ENCODE measurements at regions not wholly inside any gene's neighbourhood (a gene's known extent, or its start where the extent isn't known, plus 50 kb on each side); places are given as distances from the start of the nearest gene placed in this dataset.
A peak's percentile ranks its signal among the peaks of the same experiment; 100 is the strongest.
"Not testable (repeated sequence)": the region's sequence is repeated elsewhere in the genome, so short reads cannot be mapped to it uniquely, and the experiment has no call there.

DNA sequence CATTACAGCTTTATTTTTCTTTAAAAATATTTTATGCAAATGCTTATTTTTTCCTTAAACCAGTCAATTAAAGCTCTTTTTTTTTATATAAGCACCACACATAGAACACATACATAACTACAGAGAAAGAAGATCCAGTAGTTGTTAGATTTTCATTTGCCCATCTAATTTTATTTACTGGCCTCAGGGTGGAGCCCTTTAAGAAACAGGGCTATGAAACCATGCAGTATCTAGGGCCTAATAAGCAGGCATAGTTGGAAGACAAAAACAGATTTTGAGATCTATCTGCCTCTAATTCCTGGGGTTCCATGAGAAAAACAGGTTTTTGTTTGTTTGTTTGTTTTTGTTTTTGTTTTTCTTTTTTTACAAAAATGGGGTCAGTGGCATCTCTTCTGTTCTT, 120.6 kb downstream of the BCHE start:
- DNase-seq = no peak

DNA sequence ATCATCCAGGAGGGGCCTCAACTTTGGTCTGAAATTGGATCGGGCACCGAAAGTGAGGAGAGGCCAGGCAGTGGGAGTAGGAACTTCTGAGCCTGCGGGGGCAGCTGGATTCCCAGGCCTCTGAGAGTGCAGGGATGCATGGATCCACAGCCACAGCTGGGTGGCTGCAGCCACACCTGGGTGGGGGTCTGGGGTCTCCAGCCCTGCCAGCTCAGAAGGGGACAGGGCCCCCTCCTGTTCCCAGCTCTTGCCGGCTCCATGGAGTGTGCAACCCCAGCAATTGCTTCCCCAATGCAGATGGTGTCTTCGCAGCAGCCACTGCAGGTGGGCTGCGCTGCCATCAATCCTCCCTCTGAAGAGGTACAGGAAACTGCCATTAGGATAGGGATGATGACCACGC, 123.7 kb downstream of the BCHE start:
- no peak for DNase-seq

DNA sequence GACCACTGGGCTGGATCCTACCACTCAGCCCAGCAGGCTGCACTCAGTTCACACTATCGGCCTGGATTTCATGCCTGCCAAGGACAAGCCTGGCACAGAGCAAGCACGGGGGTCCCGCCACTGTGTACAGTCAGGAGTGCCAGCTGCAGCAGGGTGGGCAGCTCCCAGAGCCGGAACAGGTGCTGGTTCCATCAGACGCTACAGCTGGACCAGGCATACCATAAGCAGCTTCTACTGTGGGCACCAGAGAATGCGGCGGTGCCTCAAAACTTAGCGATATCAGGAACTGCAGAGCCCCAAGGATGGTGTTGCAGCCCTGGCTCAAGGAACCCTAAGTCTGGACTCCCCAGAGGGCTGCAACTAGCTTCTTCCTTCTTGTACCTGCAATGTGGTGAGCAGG, 124.8 kb downstream of the BCHE start:
- no peak for DNase-seq

DNA sequence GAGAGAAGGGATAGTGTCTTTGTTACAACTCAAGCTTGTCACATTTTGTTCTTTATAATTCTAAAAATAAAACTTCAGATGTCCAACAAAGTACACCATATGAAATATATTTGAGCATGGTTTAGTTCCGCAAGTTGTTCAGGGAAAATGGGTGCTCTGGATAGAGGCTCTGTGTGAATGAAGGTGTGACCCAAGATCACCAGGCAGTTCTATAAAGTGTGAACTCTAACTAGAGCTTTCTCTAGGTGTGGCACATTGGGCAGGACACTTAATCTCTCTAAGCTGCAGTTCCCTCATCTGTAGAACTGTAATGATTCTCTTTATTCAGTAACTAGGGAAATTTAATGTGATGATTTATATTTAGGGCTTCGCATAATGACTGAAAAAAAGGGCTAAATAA, 139.3 kb downstream of the BCHE start:
- DNase-seq = no peak

DNA sequence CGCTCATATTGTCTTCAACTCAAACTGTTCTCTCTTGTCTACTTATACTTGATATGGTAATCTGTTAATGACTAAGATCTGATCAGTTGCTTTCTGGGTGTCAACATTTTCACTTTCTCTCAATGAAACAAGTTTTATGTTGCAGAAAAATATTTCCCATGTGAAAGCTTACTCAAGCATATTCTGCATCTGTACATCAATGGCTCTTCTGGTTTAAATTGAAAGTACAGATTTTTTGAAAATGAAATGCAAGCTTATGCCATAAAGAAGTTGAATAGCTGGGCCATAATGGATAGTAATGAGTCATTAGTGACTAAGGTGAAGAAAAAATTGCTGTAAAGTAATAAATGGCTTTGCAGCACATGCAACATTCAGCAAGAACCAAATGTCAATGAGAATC, 140.7 kb downstream of the BCHE start:
- DNase-seq = no peak

DNA sequence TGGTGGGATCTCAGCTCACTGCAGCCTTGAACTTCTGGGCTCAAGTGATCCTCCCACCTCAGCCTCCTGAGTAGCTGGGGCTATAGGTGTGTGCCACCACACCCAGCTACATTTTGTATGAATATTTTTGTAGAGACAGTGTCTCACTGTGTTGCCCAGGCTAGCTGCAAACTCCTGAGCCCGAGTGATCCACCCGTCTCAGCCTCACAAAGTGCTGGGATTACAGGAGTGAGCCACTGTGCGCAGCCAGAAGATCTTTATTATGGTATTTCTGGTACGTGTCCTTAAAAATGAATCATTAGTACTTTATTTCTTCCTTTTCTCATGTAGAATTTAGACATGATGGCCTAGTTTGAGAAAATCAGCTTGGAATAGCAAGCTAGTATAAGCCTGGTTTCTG, 153.3 kb downstream of the BCHE start:
- peak; percentile 24 for DNase-seq

DNA sequence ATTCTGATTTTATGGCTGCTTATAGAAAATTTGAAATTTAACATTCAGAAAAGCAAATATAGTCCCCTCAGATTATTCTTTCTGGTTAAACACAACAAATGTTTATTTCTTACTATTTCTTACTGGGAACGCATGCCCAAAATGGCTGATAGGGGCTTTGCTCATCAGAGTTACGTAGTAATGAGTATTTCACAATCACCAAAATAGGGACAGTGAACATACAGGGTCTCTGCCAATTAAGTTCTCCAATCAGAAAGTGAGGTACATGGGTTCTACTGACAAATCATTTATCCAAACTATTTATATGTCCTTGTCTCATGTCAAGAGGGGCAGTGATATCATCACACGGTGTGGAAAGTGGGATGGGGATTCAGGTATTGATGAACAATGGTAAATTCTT, 154.5 kb downstream of the BCHE start:
- no peak for DNase-seq

DNA sequence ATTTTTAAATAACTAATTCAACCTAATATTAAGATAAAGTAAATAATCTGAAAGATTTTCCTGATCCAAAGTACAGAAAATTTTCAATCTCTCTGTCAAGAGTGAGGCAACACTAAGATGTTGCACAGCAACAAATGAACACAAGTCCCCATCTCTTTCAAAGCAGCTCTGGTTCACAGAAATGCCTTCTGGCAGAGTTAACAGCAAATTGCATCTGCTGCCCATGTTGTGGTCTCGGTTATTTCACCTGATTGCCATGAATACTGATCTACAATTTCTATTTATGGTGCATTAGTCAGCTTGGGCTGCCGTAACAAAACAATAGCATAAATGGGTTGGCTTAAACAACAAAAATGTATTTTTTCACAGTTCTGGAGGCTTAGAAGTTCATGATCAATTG, 167.3 kb downstream of the BCHE start:
- DNase-seq = peak; percentile 12

DNA sequence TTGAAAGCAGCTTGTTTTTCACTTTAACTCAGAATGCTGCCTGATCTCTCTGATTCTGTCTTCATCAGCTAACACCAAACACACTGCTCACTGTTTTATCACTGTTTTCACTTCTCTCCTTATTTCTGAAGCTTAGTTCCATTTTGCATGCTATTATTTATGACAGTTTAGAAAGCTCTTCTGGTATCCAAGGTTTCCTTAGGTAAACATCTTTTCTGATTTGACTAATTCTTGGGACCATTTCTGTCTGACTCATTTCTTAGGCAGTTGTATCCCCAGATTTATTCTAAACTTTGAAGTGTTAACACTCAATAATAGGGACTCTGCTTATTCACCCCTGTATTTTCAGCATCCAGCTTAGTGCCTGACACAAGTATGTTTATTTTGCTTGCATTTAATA, 167.7 kb downstream of the BCHE start:
- peak; percentile 46 for DNase-seq

DNA sequence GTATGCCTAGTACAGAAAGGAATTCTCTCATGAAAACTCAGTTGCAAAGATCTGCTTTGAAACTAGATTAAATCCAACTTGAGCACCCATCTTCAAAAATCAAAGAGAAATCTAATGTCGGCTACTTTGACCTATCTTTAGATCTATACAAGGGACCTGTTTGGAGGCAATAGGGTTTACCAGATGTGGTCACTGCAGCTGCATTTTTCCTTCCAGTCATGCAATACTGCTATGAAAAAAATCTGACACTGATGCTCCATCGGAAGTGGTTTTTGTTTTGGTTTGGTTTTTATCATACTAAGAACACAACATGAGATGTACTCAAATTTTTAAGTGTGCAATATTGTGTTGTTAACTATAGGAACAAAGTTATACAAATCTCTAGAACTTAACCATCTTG, 169.5 kb downstream of the BCHE start:
- no peak for DNase-seq

DNA sequence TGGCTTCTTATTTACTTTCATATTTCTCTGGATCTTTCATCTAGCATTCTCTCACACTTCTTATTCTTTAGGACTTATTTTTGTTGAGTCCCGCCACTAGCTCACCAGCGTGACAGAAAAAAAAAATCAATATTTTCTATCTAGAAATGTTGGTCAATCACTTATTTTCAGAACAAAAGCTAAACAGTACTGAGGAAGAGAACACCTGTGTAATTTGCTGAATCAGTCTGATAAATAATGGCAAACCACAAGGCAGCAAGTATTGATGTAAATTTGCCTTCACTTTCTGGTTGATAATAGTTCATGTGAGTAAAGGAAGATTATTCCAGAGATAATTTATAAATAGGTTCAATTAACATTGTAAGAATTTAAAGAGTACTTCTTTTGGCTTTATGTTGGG, 179.2 kb downstream of the BCHE start:
- no peak for DNase-seq

DNA sequence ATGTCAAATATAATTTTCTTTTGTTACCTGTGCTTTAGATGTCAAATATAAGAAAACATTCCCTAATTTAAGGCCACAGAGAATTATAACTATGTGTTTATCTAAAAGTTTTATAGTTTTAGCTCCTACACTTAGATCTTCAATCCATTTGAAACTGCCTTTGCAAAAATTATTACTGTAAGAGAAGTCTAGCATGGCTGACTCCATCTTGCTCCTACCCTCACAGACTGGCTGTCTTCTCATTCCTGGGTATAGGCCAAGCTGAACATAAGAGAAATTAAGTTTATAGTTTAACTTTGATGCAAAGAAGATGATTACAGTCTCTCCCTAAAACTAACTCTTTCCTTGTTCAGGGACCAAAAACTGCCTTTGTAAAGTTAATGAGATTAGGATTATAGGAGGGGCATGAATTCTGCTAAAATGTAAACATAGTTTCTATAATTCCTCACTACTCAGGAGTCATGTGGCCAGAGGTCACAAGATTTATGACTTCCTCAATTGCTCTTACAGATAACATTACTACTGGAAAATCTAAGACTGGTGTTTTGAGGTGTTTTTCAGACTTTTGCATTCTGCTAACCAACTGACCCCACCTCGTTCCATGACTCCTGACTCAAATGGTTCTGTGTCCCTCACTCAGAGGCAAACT, 184.0 kb downstream of the BCHE start:
- DNase-seq = no peak

DNA sequence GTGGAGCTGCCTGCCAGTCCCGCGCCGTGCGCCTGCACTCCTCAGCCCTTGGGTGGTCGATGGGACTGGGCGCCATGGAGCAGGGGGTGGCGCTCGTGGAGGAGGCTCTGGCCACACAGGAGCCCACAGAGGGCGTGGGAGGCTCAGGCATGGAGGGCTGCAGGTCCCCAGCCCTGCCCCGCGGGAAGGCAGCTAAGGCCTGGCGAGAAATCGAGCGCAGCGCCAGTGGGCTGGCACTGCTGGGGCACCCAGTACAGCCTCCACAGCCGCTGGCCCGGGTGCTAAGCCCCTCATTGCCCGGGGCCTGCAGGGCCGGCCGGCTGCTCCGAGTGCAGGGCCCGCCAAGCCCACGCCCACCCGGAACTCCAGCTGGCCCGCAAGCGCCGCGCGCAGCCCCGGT, 187.9 kb downstream of the BCHE start:
- DNase-seq = not testable (repeated sequence)

DNA sequence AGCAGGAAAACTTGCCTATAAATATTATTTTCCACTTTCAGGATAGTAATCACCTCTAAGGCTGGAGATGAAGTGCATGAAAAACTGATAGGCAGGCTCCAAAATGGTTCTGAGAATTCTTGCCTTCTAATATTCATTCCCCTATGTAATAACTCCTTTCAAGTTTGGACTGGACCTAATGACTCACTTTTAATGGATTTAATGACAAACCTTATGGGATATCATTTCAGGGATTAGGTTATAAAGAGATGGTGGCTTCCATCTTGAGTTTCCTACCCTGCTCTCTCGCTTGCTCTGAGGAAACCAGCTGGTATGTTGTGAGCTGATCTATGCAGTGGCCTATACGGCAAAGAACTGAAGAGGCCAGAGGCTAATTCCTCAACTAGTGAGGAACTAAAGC, 192.0 kb downstream of the BCHE start:
- DNase-seq = no peak

DNA sequence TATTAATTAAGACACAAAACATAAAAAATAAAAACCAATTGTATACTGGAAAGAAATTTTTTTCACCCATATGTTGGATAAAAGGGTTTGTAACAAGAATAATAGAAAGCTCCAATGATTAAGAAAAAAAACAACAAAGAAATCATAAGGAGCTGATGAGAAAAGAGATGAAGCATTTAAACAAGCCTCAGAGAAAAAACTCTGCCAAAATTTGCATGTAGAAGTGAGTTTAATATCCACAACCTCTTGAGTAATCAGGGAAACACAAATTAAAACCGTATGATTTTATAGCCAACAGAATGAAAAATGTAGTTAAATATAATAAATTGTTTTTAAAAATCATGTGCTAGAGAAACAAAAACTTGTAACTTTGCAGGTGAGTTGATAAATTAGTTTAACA, 192.9 kb downstream of the BCHE start:
- DNase-seq = no peak

DNA sequence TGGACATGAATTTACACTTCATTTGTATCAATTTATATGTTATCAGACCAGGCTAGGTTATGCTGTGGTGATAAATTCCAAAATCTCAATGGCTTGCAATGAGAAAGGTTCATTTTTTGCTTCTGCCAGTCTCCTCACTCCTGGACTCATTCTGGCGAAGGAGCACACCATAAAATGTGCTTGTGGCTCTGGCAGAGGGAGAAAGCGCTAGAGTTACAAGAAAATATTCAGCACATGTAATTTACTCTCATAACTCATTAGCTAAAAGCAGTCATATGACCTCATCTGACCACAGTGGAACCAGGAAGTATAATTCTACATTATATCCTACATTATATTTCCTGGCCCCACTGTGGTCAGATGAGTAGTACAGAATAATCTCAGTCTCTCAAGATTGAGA, 193.8 kb downstream of the BCHE start:
- peak; percentile 75 for DNase-seq

DNA sequence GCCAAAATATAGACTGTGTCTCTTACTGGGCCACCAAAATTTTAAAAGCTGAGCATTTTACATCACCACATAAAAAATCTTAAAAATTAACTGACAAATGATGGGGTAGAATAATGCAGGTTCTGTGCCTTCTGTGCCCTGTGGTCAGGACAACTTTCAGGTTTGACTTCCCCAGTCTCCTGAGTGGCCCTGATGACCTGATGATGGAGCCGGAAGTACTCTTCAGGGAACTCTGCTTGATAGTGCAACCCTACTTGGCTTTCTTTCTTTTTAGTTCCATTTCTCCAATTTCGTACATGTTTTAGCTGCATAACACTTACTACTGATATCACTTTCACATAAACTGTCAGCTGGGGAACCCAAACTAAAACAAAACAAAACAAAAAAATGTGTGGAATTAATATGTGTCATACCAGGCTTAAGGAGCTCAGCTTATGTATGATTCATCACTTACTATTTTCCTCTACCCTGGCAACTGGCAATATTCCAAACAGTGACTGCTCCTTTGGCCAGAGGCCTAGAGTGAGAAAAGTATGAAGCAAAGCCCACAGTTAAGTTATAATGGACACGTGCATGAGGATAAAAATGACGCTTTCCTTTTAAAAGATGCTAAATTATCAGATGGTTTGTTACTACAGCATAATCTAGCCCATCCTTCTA, 194.3 kb downstream of the BCHE start:
- DNase-seq = peak; percentile 97

DNA sequence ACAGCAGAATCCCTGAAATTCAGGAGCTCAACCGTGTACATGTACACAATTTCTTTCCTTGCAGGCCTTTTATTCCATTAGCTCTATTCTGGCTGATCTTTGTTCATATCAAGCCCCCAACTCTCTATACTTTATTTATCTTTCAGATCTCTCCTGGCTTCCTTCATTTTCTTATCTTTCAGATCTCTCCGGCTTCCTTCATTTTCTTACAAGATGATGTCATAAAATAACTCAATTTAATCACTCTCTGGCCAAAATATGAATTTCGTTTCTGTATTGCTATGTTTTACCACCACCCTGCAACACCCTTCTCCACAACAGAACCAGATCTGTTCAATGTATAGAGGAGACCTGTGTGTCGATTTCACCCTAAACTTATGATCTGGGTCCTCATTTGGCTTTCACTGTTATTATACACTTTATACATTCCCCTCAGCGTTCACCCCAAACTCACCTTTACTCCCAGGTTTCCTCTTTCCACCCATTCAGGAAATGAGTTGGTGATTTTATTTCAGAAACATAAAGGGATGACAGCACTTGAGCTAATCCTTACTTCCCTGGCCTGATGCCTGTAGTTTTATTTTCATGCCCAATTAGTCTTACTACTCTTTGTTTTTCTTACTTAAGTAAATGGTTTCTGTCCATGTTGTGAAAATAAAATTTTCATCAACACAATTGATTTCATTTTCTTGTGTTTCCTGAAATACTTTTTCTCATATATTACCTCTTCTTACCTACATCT, 195.5 kb downstream of the BCHE start:
- DNase-seq = no peak

DNA sequence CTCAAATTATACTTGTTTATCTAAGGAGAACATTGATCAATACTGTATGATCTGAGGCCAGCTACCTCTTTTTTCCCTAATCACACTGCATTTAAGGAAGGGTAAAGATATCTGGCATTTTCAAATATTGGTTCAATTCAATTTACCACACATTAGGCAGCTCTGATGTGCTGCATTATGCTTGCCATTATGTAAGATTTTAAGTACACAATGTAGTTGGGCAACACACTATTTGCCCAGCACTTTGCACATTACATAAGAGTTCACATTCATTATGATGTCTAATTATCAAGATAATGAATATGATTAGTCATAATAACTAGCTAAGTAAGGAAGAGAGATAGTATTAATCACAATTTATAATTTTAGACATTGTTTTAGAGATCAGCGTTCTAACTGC, 196.3 kb downstream of the BCHE start:
- DNase-seq = no peak

DNA sequence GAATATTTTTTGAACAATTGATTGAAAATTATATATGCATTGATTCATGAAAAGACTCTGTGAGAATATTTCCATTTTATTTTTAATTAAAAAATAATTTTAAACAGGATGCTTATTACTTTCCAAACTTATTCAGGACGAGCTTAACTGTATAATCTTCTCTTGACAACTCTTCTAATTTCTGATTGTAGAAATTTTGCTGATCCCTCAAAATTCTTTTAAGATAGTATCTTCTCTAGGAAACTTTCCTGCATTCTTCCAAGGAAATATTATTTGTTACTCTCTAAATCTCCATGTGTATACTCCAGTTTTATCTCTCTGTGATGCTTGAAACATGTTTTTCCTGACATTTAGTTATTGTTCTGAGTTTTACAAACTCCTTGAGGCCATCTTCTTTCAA, 197.2 kb downstream of the BCHE start:
- DNase-seq = no peak

DNA sequence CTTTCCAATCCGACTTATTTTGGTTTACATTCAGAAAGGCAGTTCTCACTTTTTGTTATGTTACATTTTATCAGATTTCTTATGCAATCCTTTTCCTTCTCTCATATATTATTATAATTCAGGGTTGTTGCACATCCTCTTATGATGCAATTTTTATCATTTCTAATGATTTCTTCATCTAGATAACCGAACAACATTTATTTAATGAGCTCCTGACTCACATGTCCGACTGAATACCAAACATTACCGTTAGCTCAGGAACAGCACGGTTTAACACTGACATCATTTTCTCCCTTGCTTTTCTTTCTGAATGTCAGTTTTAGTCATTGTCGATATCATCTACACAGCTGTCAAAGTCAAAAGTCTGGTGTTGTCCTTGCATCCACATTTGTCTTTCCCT, 199.2 kb downstream of the BCHE start:
- DNase-seq = peak; percentile 59

DNA sequence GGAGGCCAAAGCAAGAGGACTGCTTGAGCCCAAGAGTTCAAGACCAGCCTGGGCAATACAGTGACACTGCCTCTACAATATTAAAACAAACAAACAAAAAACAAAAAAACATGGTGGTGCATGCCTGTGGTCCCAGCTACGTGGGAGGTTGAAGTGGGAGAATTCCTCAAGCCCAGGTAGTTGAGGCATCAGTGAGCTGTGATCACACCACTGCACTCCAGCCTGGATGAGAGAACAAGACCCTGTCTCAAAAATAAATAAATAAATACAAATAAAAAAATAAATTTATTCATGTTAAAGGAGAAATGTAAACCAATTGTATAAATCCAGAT, 200.6 kb downstream of the BCHE start:
- no peak for DNase-seq

DNA sequence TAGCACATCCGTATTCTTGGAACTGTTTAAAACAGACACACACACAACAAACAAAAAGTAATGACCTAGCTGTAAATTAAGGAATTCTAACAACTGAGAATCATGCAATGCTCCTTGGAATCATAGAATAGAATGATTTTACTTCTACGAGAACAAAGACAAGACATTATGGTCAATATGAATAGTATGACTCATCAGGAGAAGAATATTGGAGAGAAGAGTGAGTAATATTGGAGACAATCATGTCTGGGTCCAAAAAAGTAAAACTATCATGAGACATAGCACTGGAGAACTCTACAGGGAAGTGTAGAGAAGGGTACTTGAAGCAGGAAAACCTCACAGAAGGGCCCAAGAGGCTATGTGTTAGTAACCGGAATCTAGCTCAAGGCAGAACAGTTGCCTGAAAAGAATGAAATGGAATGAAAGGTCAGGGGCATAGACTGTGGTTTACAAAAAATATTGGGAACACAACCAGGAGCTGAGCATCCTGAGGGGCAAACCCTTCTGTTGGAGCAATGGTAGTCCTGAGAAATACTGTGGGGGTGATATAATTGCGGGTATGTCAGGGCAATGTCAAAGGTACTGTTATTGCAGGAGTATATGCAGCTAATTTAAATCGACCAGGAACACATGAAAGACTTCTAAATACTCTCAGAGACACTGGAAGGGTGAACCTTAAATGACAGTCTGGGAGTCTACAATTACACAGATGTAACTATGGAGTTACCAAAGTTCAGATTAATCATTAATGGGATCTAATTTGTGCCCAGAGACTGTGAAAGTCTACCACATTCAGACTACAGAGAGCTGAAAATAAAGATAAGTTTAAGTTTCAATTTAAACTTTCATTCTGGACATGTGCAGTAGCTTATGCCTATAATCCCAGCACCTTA, 201.2 kb downstream of the BCHE start:
- DNase-seq = no peak

DNA sequence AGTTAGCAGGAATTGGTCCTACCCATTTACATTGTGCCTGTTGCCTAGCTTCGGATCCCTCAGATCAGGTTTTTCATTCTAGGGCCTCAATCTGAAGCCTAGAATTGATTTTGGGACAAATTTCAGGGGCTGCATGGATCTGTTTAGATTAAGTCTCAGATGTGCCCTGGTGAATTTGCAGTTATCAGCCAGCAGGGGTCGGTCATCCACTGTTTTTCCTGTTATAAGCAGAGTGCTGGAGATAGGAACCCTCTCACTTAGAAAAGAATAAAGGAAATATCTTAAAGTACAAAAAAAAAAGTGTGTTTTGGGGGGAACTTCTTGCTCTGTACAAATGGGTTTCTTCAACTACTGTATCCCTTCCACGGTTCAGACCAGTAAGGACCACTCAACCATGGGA, 212.5 kb downstream of the BCHE start:
- peak; percentile 36 for DNase-seq

Data from EL (cell line).